Kidney tubule cell (primary cell): ENCODE measurements at regions not wholly inside any gene's neighbourhood (a gene's known extent, or its start where the extent isn't known, plus 50 kb on each side); places are given as distances from the start of the nearest gene placed in this dataset.

Experiments used
- DNase-seq: peaks from one replicate; pipeline ENCODE4 v3.0.0-alpha.2; 2018; ENCODE audit warnings: low spot score

GRCh38 chr3:146308682-146309081 lies 57.8 kb upstream of the PLSCR4 start:
- no peak for DNase-seq

DNA sequence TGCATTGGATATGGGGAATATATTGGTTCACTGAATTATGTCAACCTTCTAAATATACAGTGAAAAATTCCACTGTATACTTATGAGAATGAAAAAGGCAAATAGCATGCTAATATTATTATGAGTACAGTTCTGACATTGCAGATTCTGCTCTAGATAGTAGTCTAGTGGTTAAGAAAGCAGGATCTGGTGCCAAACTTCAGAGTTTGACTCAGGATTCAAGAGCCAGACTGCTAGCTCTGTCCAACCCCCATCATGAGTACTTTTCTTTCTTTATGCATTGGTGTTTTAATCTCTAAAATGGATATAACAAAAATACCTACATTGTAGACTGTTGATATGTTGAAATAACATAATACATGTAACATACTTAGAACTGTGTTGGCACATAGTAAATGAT lies 57.3 kb upstream of the PLSCR4 start:
- DNase-seq = no peak

DNA sequence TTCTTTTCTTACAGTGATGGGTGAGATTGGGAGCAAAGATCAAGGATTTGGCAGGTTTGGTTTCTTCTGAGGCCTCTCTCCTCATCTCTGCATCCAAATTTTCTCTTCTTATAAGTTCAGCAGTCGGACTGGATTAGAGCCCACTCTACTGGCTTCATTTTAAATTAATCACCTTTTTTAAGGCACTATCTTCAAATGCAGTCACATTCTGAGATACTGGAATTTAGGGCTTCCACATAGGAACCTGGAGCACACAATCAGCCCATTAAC lies 56.5 kb upstream of the PLSCR4 start:
- DNase-seq = no peak

DNA sequence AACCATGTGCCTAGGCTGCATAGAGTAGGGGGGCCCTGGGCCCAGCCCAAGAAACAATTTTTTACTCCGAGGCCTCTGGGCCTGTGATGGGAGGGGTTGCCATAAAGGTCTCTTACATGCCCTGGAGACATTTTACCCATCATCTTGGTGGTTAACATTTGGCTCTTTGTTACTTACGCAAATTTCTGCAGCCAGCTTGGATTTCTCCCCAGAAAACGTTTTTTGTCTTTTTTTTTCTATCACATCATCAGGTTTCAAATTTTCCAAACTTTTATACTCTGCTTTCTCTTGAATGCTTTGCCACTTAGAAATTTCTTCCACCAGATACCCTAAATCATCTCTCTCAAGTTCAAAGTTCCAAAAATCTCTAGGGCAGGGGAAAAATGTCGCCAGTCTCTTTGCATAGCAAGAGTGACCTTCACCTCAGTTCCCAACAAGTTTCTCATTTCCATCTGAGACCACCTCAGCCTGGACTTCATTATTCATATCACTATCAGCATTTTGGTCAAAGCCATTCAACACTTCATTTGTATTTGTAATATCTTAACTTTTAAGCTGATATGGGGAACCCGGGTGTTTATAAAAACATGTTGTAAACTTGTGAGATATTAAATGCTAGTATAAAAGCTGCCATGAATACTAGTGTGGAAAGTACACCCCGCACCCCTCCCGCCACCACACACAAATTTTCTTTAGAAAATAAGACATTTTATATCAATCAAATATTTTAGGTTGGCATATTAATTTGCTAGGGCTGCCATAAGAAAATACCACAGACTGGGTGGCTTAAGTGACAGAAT lies 56.0 kb upstream of the PLSCR4 start:
- no peak for DNase-seq

- DNase-seq = no peak
These were observed 55.0 kb upstream of the PLSCR4 start for GRCh38 chr3:146305808-146306423.

DNA sequence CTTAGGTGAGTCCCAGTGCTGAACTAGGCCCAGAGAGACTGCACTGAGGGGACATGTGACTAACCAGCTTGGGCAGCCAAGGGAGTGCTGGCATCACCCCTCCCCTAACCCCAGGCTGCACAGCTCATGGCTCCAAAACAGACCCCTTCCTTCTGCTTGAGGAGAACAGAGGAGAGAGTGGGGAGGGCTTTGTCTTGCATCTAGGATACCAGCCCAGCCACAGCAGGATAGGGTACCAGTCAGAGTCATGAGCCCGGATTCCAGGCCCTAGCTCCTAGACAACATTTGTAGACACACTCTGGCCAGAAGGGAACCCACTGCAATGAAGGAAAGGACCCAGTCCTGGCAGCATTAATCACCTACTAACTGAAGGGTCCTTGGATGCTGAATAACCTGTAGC lies 49.9 kb upstream of the PLSCR4 start:
- DNase-seq = no peak
